ENCODE measurements at regions not wholly inside any gene's neighbourhood (a gene's known extent, or its start where the extent isn't known, plus 50 kb on each side); places are given as distances from the start of the nearest gene placed in this dataset.

GRCh38 chr6:71588490-71588889 is 297.9 kb upstream of the RIMS1 start:
- TF ChIP-seq CTCF (IDR thresholded peaks at IDR 0.05), result no peak

GRCh38 chr6:71589254-71589653 is 297.1 kb upstream of the RIMS1 start:
- TF ChIP-seq CTCF (IDR thresholded peaks at IDR 0.05), result no peak

- no peak for TF ChIP-seq CTCF (IDR thresholded peaks at IDR 0.05)
Measured at GRCh38 chr6:71592643-71593042, 293.7 kb upstream of the RIMS1 start.

- no peak for TF ChIP-seq CTCF (IDR thresholded peaks at IDR 0.05)
Measured at GRCh38 chr6:71599359-71599758, 287.0 kb upstream of the RIMS1 start.

GRCh38 chr6:71602385-71603007 is 283.9 kb upstream of the RIMS1 start:
- TF ChIP-seq CTCF (IDR thresholded peaks at IDR 0.05), result no peak

GRCh38 chr6:71603021-71603420 is 283.3 kb upstream of the RIMS1 start:
- TF ChIP-seq CTCF (IDR thresholded peaks at IDR 0.05), result no peak

GRCh38 chr6:71608646-71609045 is 277.7 kb upstream of the RIMS1 start:
- TF ChIP-seq CTCF (IDR thresholded peaks at IDR 0.05), result no peak

GRCh38 chr6:71619836-71620235 is 266.5 kb upstream of the RIMS1 start:
- no peak for TF ChIP-seq CTCF (IDR thresholded peaks at IDR 0.05)
